Activated CD8-positive, alpha-beta memory T cell treated with anti-CD3 and anti-CD28 coated beads for 36 hours (primary cell): ENCODE measurements at regions not wholly inside any gene's neighbourhood (a gene's known extent, or its start where the extent isn't known, plus 50 kb on each side); places are given as distances from the start of the nearest gene placed in this dataset.
"Not testable (repeated sequence)": the region's sequence is repeated elsewhere in the genome, so short reads cannot be mapped to it uniquely, and the experiment has no call there.

Experiments used
- CTCF ChIA-PET: fragments of 350-600 bp; sonication (Branson Sonifier 250); formaldehyde crosslinking; loops from one replicate; lab custom pipeline; 2021; ENCODE audit warnings: antibody characterized with exemption; lab: Charles Lee
- POLR2A ChIA-PET: fragments of 350-600 bp; sonication (Branson Sonifier 250); formaldehyde crosslinking; loops from one replicate; lab custom pipeline; 2021; ENCODE audit warnings: antibody characterized with exemption; lab: Charles Lee

- ChIA-PET POLR2A (no interaction called here), CTCF (interaction anchor here (0.6 to 3.5 kb wide), 2 partner anchors 27 to 215 kb away, joined by 3 to 9 read pairs; no protein-coding TSS in a partner anchor)
Observed at GRCh38 chr7:131066635-131067034, 261.0 kb upstream of the MKLN1 start.

- CTCF ChIA-PET = interaction anchor here (0.6 to 3.5 kb wide), 3 partner anchors 27 to 214 kb away, joined by 3 to 9 read pairs (median 7); no protein-coding TSS in a partner anchor
Observed at GRCh38 chr7:131067220-131067619, 260.5 kb upstream of the MKLN1 start.

GRCh38 chr7:131068604-131069021 lies 259.1 kb upstream of the MKLN1 start:
- POLR2A ChIA-PET = interaction anchor here (0.9 kb wide), 2 partner anchors 11 to 70 kb away, joined by 4 to 6 read pairs; no protein-coding TSS in a partner anchor
- CTCF ChIA-PET = interaction anchor here (1.0 to 3.5 kb wide), 8 partner anchors 10 to 87 kb away, joined by 3 to 9 read pairs (median 6); no protein-coding TSS in a partner anchor

More at GRCh38 chr7:131067220-131067619, 260.5 kb upstream of the MKLN1 start:
- POLR2A ChIA-PET = no interaction called here

DNA sequence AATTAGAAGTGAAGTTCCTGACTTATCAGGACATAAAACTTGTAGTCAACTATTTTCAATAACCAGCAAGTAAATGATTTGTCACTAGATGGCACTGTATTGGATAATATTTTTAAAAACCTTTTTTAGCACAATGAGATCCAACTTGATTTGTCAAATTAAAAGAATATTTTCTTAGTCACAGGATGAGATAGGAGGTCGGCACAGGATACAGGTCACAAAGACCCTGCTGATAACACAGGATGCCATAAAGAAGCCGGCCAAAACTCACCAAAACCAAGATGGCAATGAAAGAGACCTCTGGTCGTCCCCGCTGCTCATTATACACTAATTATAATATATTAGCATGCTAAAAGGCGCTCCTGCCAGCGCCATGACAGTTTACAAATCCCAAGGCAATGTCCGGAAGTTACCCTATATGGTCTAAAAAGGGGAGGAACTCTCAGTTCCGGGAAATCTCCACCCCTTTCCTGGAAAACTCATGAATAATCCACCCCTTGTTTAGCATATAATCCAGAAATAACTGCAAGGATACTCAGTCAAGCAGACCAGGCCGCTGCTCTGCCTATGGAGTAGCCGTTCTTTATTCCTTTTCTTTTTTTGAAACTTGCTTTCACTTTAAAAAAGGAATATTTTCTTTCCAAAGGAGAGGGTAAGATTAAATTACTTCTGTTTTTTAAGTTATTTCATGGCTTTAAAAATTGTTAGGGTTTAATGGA lies 255.7 kb upstream of the MKLN1 start:
- ChIA-PET POLR2A (no interaction called here), CTCF (interaction anchor here (1.1 kb wide), 1 partner anchor 18 kb away, joined by 4 read pairs; no protein-coding TSS in a partner anchor)

GRCh38 chr7:131072505-131073091 lies 255.1 kb upstream of the MKLN1 start:
- CTCF ChIA-PET = interaction anchor here (1.1 kb wide), 1 partner anchor 17 kb away, joined by 4 read pairs; no protein-coding TSS in a partner anchor
- POLR2A ChIA-PET = no interaction called here

DNA sequence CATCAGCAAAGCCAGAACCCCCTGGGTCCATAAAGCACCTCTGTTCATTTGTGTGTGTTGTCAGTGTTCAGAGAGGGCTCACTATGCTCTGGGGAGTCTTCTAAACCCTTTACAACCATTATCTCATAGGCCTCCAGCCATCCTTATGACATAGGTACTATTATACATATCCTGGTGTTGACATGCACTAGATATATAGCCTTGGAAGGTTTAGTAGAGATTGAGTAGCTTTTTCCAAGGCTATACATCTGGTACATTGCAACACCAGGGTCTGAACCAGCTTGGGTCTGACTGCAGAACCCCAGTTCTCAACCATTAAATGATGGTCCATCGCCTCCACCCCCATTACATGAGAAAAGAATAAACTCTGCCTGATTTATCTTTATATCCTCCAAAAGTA lies 253.6 kb upstream of the MKLN1 start:
- CTCF ChIA-PET = no interaction called here
- POLR2A ChIA-PET = no interaction called here

- POLR2A ChIA-PET = no interaction called here
- CTCF ChIA-PET = no interaction called here
Observed at GRCh38 chr7:131074585-131074984, 253.1 kb upstream of the MKLN1 start.

DNA sequence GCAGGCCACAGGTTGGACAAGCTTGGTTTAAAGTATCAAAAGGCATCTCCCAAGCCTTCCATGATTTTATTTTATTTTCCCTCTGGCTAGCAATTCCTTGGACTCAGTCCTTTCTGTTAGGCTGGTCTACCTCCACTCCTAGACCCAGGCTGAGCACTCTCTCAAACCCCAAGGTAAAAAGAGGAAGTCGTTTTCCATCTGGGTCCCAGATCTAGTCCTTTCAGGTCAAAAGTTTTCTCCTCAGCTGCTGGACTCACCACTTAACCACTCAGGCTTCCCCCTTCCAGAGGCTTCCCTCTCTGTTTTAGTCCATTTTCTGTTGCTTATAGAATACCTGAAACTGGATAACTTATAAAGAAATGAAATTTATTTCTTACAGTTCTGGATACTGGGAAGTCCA lies 252.3 kb upstream of the MKLN1 start:
- POLR2A ChIA-PET = no interaction called here
- CTCF ChIA-PET = no interaction called here

DNA sequence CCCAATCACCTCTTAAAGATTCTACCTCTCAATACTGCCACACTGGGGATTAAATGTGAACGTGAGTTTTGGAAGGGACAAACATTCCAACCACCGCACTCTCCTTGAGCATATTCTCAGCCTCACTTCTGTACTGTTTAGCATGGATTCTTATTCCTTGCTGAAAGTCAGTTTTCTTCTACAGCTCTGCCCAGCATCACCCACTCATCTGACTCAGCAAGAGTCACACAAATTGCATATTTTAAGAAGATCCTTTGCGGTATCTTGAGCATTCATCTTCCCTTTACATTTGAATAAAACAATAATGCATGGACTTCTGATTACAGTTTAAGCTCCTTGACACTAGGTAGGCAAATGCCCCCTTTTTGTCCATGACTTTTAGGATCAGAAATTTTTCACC lies 251.6 kb upstream of the MKLN1 start:
- ChIA-PET CTCF (no interaction called here), POLR2A (interaction anchor here (0.6 kb wide), 1 partner anchor 23 kb away, joined by 3 read pairs; no protein-coding TSS in a partner anchor)

GRCh38 chr7:131076711-131077181 lies 250.9 kb upstream of the MKLN1 start:
- CTCF ChIA-PET = no interaction called here
- POLR2A ChIA-PET = no interaction called here

DNA sequence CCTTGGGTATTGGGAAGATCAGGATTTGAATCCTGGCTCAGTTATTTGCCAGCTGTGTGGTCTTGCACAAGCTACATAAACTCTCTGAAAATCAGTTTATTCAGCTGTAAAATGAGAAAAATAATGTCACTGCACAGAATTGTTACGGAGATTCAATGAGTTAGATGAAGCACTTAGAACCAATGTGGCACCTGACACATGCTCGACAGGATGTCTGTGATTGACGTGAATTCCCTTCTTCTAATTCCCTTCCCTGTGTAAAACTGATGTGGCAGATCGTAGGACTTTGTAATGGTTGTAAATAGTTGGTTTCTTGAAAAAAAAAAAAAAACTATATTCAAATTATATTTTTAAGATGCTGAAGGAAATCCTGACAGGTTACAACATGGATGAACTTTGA lies 249.9 kb upstream of the MKLN1 start:
- ChIA-PET POLR2A (no interaction called here), CTCF (no interaction called here)

DNA sequence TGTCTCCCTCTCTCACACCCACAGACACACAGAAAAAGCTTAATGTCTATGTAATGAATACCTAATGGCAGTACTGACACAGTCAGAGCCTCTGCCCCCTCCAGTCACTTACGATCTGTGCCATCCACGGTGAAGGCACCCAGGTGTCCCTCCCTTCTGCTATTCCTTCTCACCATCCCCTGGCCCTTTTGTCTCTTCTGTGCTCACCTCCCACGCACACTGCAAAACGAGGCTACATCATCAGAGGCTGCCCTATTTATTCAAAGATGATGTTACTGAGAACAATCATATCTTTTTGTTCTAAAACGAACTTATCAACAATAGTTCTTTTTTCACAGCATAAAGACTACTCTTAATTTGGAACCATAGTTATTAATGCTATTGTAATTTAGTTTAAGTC lies 246.9 kb upstream of the MKLN1 start:
- ChIA-PET POLR2A (no interaction called here), CTCF (interaction anchor here (1.8 kb wide), 1 partner anchor 9 kb away, joined by 5 read pairs; no protein-coding TSS in a partner anchor)

GRCh38 chr7:131081308-131081707 lies 246.4 kb upstream of the MKLN1 start:
- ChIA-PET POLR2A (no interaction called here), CTCF (no interaction called here)

DNA sequence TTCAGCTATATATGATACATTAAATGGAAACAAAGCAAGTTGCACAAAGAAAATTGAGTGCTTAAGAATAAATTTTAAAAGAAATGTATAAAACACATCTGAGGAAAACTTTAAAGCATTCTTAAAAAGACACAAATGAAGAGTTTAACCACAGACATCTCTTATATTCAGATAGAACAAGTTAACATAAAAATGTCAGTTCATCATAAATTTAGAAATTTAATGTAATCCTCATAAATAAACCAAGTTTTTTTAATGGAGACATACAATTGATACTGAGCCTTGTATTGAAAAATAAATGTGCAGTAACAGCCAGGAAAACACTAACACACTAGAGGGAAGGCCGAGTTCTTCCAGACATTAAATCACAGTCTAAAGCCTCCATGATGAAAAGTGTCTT lies 243.9 kb upstream of the MKLN1 start:
- ChIA-PET CTCF (no interaction called here), POLR2A (no interaction called here)

- POLR2A ChIA-PET, CTCF ChIA-PET: not testable (repeated sequence)
Observed at GRCh38 chr7:131084336-131084735, 243.3 kb upstream of the MKLN1 start.

- ChIA-PET POLR2A (interaction anchor here (1.2 kb wide), 1 partner anchor 11 kb away, joined by 5 read pairs; no protein-coding TSS in a partner anchor), CTCF (interaction anchor here (1.7 kb wide), 1 partner anchor 19 kb away, joined by 6 read pairs; no protein-coding TSS in a partner anchor)
Observed at GRCh38 chr7:131087756-131088658, 239.7 kb upstream of the MKLN1 start.

DNA sequence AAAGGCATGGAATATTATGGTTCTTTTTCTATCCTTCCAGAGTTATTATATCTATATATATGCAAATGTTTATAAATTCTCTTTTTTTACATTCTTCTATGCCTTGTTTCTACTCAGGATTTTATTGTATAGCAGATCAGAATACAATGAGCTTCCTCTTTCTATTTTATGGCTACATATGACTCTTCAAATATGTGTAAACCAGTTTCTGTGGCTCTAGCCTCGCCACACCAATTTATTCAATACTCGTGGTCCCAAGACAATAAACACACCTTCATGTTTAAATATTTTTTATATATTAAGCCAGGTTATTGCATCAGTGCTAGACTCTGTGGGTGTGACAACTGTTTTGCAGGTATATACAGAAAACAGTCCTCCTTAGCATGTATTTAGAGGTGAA lies 237.5 kb upstream of the MKLN1 start:
- ChIA-PET CTCF (interaction anchor here (1.6 to 1.7 kb wide), 2 partner anchors 10 to 18 kb away, joined by 4 to 5 read pairs; no protein-coding TSS in a partner anchor), POLR2A (no interaction called here)

DNA sequence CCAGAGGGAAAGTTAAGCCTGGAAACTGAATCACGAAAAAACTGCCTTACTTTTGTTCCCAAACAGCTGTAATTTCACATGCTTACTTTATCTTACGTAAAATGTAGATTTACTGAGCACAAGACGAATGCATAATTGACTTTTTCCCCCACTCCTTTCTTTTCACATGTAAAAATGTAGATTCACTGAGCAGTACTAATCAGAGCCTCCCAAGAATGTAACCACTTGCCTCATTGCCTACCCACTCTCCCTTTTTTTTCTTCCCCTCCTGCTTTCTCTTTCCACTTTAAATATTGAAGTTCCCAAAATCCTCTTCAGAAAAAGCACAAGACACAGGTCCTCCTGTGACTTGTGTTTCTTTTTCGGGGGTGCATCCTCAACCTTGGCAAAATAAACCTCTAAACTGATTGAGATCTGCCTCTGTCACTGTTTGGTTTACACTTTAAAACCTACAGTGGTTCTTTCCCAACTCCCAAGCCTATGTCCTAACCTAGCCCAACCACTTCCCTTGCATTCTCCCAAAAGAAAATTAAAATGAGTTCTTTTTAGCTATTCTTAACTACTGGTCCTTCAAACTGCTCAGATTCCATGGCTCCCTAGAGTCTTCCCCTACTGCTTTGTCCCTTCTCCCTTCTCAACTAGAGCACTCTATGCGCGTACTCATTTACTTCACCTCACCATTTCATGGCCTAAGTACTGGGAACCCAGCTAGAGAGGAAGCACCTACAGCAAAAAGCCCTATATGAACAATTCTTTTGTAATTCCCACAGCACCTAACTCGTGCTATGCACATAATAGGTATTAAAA lies 236.6 kb upstream of the MKLN1 start:
- ChIA-PET CTCF (no interaction called here), POLR2A (interaction anchor here (0.6 kb wide), 1 partner anchor 21 kb away, joined by 9 read pairs; no protein-coding TSS in a partner anchor)
